GM18502 (cell line): ENCODE measurements at regions not wholly inside any gene's neighbourhood (a gene's known extent, or its start where the extent isn't known, plus 50 kb on each side); places are given as distances from the start of the nearest gene placed in this dataset.

Experiments
- ATAC-seq: cut with Tn5 transposase; IDR thresholded peaks from one replicate; pipeline ENCODE4 v1.9.1; 2021; ENCODE audit warnings: mild to moderate bottlenecking; ENCODE audit not compliant: unreplicated experiment, poor library complexity

DNA sequence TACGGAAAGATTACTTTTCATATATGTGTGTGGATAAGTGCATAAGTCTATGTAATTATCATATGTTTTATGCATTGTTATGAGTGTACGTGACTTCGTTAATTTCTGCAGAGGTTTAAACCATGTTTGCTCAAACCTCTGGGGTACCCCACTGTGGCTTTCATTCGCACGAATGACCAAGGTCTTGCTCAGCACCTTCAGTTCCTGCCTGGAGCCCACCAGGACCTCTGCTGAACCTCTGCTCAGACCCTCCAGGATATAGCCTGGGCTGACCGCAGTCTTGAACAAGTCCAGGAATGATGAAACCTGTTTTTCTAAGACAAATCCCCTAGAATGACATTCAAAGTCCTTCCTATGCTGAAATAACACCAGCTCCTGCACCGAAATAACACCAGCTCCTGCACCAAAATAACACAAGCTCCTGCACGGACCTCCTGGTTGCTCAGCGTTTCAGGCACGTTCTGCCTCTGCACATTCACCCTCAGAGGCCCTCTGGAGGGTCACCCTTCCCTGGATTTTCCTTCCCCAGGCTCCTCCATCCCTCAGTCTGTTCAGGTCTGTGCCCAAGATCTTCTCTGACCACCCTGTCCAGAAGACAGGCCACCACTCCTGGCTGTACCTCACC lies 99.7 kb upstream of the BOD1 start:
- ATAC-seq, result no peak

DNA sequence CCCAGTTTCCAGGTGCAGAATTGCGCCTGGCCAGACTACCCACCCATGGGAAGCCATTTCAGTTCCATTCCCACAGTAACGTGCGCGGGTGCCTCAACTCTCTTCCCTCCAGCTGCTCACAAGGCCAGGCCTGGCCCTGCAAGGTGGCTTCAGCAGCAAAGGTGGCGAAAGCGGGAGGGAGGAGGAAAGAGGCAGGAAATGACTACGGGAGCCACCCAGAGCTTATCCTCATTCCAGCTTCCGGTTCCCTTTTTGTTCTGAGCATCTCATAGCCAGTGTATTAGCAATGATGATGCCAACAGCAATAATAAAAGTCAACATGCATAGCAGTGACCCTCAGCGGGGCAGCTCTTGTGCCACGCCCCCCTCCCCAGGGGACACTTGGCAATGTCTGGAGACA lies 101.5 kb upstream of the BOD1 start:
- no peak for ATAC-seq

DNA sequence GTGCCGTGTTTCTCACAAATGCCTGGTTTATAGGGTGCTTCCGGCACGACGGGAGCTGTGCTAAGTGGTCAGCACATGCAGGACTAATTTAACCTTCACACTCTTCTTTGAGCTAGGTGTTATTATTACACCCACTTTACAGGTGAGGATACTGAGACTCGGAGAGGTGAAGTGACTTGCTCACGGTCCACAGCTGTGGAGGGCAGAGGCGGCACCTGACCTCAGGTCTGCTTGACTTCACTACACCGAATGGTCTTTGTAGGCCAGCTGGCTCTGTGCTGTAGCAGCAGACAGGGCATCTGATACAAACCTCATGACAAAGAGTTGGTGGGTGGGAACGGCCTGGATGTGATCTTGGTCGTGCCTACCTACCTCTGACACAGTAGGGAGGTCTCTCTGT lies 102.0 kb upstream of the BOD1 start:
- no peak for ATAC-seq

DNA sequence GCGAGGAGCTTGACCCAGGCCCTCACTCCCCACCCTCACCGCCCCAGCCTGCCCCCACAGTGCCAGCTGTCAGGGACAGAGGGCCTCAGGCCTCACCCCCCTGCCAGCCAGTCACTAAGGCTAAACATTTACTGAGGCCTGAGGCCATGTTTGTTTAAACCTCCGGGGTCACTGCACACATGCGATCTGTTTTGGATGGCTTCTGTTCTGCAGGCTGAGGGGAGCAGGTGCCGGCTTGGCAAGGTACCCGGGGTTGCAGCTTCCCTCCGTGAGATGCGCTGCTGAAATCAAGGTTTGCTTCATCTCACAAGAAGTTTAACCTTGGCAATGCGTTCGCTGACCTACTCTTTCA lies 103.3 kb upstream of the BOD1 start:
- ATAC-seq, result no peak

DNA sequence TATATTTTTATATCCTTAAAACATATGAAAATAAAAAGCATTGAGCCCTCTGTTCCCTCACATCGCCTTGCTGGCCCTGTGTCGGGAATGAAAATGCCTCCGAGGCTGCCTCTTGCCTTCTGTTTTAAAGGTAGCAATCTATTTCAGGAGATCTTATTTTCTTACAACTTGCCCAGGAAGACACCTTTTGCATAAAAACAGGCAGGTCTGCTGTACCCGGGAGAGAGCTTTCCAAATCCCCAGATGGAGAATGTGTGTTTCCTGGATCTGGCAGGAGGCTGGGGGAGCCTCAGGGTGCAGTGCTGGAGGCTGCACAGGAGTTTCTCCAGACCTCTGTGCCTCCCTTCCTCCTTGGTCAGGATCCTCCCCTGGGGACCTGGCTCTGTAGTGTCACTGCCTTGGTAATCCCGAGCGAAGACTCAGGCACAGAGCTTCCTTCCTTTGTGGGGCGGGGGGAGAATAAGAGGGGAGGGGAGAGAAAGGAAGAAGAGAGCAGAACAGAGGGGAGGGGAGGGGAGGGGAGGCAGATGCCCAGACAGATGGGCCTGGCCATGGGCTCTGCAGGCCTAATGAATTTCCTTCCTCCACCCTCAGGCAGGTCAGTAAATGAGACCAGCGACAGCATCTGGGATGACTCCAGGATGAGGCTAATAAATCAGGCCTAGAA lies 104.0 kb upstream of the BOD1 start:
- ATAC-seq, result no peak

DNA sequence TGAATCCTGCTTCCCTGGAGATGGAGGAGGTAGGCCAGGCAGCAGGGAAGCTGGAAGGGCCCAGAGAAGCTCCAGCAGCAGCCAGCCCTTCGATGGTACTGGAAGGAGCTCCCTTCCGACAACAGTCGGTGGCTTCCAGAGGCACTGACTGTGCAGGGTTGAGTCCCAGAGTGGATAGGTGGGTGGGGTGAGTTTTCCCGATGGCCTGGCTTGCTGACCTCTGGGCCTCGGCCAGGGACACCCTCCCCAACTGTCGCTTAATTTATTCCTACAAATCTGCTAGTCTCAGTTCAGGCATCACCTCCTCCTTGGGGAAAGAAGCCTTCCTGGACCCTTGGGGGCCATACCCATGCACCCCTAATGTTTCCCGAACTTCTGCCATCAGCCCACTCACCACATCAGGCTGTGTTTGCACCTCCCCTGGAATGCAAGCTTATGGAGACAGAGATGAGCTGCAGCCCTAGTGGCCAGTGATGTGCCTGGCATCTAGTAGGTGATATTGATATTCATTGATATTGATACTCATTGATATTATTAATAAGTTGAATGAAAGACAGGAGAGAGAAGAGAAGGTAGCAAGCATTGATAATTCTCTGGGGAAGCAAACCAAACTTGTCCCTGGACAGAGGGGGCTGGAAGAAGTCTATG lies 104.6 kb upstream of the BOD1 start:
- no peak for ATAC-seq

DNA sequence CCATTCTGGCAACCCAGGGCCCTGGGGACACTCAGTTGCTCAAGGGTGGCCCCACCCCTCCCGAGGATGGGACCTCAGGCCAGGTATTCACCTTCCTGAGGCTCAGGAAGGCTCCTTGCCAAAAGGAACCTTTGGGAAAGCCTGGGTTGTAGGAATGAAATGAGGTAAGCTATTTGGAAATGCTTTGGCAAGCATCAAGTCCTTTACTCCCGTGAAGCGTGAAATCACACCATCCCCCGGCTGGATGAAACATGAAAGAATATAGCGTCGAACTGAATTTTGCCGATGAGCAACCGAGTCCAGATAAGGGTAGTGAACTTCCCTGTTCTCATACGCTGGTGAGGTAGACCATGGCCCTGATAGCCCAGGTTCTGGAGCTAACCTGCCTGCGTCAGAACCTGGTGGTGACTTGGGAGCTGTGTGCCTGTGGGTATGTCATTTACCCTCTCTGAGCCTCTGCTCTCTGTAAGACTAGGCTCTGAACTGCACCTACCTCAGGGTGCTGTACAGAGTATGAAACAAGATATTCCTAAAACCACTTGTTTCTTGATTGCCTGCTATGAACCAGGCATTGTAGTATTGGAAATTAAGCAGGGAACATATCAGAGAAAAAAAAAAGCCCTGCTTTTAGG lies 105.3 kb upstream of the BOD1 start:
- ATAC-seq, result no peak

DNA sequence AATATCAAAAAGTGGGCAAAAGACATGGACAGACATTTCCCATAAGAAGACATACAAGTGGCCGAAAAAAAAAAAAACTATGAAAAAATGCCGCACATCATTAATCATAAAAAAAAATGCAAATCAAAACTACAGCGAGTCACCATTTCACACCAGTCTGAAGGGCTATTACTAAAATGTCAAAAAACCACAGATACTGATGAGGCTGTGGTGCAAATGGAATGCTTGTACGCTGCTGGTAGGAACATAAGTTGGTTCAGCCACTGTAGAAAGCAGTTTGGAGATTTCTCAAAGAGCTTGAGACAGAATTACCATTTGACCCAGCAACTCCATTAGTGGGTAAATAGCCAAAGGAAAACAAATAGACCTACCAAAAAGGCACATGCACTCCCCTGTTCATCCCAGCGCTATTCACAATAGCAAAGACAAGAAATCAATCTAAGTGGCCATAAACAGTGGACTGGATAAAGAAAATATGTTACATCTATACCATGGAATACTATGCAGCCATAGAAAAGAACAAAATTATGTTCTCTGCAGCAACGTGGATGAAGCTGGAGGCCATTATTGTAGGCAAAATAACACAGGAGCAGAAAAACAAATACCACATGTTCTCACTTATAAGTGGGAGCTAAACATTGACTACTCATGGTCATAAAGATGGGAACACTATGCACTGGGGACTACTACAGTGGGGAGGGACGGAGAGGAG lies 110.6 kb upstream of the BOD1 start:
- ATAC-seq, result no peak

DNA sequence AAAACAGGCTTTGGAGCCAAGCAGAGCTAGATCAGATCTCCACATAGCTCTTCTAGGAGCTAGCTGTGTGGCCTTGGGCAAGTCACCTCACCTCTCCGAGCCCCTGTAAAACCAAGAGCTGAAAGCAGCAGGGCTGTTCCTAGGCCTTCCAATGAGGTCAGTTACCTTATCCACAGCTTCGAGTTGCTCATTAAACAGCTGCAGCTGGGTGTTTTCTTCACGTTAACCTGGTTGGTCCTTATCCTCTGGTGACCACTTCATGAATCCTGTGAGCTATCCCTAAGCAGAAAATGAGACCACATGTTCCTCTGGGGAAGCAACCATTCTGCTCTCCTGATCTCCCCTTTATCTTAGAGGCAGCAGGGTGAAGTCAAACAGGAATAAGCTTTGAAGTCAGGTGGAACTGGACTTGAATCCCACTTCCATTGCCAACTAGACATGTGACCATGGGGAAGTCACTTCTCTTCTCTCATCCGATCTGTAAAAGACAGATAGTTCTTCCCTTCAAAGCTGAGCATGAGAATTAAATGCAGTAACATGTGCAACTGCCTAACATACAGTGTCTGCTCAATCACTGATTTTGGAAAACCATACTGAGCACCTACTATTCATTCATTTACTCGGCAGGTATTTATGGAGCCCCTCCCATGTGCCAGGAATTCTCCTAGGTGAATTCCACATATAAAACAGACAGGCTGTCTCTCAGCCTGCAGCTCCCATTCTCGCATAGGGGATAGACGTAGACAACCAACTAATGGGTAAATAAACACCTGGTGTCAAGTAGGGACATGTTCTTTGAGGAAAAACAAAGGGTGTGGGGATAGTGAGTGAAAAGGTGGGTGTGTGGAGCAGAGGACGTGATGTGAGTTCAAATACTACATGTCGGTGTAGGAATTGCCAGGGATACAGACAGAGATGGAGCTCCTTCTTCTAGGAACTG lies 111.7 kb upstream of the BOD1 start:
- ATAC-seq, result no peak

DNA sequence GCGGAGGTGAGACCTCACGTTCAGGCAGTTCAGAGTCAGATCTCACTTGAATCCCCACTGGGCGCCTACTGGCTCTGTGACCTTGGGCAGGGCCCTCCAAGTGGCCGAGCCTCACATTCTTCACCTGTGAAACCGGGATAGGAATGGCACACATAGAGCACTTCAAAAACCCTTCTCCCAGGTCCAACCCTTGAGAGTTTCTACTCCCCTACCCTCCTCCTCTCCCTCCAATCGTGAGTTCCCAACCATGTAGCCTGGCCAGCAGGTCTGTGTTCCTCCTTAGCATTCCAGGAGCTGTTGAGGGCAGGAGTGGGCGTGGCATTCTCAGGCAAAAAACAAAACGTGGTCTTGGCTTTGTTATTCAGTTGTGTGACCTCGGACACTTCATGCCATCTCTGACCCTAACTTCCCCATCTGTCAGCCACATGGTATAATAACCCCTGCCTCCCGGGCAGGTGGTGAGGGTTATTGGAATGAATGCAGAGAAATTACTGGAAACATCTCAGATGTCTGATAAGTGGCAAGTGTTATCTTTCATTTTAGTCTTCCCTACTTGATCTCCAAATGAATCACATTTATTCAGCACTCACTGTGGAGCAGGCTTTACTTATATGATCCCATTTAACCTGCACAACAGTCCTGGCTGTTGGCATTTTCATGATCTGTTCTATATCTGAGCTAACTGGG lies 112.8 kb upstream of the BOD1 start:
- no peak for ATAC-seq

DNA sequence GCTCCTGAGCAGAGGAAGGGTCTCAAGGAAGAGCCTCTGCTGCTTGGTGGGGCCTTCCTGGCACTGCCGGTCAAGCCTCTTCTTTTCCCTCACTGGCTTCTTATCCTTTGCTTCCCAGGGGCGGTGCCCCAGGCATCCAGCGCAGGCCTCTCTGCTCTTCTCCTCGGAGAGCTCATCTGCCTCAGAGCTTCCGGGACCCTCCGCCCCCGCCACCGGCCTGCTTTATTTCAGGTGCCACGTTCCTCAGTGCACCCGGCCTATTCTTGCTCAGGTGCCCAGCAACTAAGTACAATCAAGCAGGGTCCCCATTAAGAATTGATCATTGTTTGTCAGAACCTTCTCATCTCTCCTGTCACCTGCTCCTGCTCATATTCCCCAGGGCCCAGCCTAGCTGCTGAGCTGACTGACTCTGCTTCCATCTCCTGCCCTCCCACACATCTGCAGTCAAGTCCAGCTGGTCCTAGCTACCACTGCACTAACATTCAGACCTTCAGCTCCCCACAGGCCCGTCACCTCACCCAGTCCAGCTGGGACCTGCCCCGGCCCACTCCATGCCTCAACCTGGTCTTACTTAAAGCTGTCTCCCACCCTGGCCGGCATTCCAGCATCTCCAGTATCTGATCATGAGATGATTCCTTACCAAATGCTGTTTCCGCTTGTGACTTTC lies 114.3 kb upstream of the BOD1 start:
- ATAC-seq, result no peak

DNA sequence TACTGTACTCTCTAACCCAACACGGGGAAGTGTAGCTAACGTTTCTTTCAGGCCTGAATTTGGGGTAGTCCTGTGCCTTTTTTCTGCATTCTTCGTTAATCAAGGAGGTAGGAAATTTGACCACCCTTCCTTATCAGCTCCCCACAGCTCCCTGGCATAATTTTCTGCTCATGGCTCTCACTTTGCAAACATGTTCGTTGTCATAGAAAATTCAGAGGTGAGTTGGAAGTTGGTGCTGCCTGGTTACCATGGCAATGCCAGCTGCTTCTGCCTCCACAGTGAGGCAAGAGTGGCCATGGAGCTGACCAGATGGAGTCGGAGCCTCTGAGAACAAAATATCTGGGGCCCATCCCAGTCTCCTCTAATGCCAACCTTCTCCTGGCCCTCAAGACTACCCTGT lies 116.6 kb upstream of the BOD1 start:
- no peak for ATAC-seq

DNA sequence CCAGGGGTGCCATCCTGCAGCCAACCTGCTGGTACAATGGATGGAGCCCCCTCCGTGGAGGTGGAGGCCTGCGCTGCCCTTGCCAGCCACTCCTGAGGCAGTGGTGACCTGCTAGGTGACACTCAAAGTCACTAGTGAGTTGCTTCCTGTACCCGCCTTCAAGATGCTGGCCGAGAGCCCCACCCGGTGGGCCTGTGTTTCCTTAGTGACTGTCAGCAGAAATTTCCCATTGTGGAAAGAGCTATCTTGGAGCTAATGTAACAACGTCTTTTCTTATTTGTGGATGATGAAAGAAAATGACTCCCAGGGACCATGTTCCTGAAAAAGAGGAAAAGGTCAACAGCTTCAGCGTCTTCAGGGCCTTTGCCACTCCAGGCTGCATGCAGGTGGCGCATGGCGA lies 117.0 kb upstream of the BOD1 start:
- no peak for ATAC-seq

DNA sequence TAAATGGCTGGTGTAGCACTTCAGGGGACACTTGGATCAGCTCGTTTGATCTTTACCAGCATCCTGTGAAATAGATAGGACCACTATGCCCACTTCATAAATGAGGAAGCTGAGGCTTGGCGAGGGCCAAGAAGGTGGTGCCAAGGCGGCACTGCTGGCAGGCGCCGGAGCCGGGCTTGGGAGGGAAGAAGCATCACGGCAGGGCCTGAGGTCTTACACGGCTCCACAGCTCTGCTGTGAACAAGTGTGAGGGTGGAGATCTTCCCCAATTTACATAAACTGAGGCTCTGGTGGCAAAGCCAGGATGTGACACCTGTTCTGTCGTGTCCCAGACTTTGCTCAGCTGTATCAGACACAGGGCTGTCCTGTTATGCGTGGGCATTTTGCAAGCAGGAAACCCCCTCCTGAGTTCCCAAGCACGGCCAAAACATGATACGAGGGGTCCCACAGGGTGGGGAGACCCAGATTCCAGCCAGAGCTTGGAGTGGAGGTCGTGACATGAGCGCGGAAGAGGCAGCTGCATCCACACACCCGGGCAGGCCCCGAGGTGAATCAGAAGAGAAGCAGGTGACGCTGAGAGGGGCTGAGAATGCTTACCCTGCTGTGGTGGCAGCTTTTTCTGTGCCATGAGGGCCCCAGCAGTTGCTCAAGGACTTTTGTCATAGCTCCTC lies 117.5 kb upstream of the BOD1 start:
- peak; percentile 57 for ATAC-seq

DNA sequence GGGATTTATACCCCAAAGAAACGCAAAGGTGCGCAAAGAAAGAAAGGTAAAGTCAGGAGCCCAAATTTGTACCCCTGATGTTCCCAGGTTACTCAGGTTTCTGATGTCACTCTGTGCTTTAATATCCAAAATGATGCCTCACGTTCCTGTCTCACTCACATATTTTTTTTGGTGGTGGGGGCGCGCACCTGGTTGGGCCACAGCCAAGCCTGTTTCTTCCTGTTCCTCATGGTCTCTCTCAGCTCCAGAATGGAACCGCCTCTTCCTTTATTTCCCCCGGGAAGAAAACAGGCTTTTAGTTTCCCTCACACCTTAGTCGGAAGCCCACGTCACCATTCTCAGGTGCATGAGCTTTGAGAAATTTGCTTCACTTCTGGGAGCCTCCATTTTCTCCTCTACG lies 118.3 kb upstream of the BOD1 start:
- no peak for ATAC-seq

DNA sequence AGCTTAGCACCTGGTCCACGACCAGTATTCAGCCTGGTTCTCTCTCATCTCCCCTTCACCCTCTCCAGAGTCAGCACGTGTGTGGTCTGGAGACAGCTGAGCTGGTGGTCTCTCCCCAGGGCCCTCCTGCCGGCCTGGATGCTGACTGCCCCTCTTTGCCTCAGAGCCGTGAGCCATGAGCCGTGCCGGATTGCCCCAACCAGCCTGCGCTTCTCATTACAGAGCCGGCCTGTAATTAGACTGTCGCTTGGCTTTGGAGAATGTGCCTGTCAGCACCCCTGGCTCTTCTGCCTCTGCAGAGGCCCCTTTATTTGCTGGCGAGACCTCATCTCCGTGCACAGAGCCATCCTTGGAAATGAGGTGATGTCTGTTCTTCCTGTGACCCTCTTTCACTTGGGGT lies 118.7 kb upstream of the BOD1 start:
- ATAC-seq, result no peak

DNA sequence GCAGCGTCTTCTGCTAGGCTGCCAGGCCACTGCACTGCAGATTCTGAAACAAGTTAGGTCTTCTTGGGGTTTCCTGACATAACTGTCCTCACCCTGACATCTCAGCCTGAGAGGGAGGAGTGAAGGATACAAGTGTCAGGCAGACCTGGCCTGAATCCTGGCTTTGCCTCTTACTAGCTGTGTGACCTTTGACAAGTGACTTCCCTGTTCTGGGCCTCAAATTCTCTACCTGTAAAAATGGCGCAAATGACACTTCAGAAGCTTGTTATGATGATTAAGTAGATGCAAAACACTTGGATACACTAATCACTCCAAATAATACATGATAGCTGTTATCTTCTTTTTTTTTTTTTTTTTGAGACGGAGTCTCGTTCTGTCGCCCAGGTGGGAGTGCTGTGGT lies 119.2 kb upstream of the BOD1 start:
- no peak for ATAC-seq

DNA sequence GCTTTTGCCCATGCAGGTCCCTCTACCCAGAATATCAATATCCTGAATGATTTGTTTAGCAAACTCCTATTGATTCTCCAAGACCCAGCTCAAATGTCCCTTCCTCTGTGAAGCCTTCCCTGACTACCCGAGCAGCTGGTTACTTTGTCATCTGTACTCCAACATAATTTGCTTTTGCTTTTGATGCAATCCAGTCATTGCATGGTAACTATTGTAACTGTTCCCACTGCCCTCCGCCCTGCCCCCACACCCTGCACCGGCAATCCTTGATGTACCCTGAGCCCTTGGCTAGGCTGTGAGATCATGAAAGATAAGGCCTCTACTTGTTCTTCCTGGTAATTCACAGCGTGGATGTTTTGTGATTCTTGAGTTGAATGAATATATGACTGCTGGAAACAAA lies 119.9 kb upstream of the BOD1 start:
- no peak for ATAC-seq
